ENCODE measurements at regions not wholly inside any gene's neighbourhood (a gene's known extent, or its start where the extent isn't known, plus 50 kb on each side); places are given as distances from the start of the nearest gene placed in this dataset.

- CTCF ChIA-PET: no interaction called here
- BruUV-seq (replicated peaks): no TSS peak
- no peak overlapping the region for H3K27ac ChIP-seq (ENCODE audit: low read depth, low read length, poor library complexity, severe bottlenecking)
Measured at GRCh38 chr5:72034770-72035169, 72.5 kb upstream of the MAP1B start.

GRCh38 chr5:72035831-72036230 lies 71.4 kb upstream of the MAP1B start:
- intact Hi-C loops (cut with micrococcal nuclease; ENCODE audit: unreplicated experiment): no loop called here
- ChIA-PET POLR2A (ENCODE audit: low non-redundant PET) (no interaction called here), CTCF (no interaction called here)
- DNase-seq (ENCODE audit: low spot score): no peak
- H3K9me3 ChIP-seq (ENCODE audit: low read depth, low read length, poor library complexity, severe bottlenecking): no peaks in the 10 kb centered on the region
- peaks cover 33% of the 10 kb centered on the region for H3K27me3 ChIP-seq (replicated peaks; ENCODE audit: insufficient read depth, low read depth, low read length, poor library complexity)
- no peak overlapping the region for H3K4me3 ChIP-seq (ENCODE audit: low read depth, low read length, poor library complexity, severe bottlenecking)
- no TSS peak for BruUV-seq (replicated peaks)
- TF ChIP-seq CTCF (conservative IDR thresholded peaks at IDR 0.05; ENCODE audit: low read depth, low read length) (no peak), EZH2 (IDR thresholded peaks at IDR 0.05; ENCODE audit: borderline replicate concordance, low read depth, low read length, poor library complexity, severe bottlenecking) (no peak)
- no peaks in the 10 kb centered on the region for H3K4me1 ChIP-seq (ENCODE audit: insufficient read depth, low read length, poor library complexity, severe bottlenecking)
- H3K27ac ChIP-seq (ENCODE audit: low read depth, low read length, poor library complexity, severe bottlenecking): no peak overlapping the region
- H3K36me3 ChIP-seq (ENCODE audit: insufficient read depth, low read length, poor library complexity, severe bottlenecking): no peaks in the 10 kb centered on the region

More at GRCh38 chr5:72034770-72035169, 72.5 kb upstream of the MAP1B start:
- Histone ChIP-seq H3K9me3 (ENCODE audit: low read depth, low read length, poor library complexity, severe bottlenecking) (no peaks in the 10 kb centered on the region), H3K27me3 (replicated peaks; ENCODE audit: insufficient read depth, low read depth, low read length, poor library complexity) (peaks cover 23% of the 10 kb centered on the region), H3K4me1 (ENCODE audit: insufficient read depth, low read length, poor library complexity, severe bottlenecking) (no peaks in the 10 kb centered on the region), H3K4me3 (ENCODE audit: low read depth, low read length, poor library complexity, severe bottlenecking) (no peak overlapping the region), H3K36me3 (ENCODE audit: insufficient read depth, low read length, poor library complexity, severe bottlenecking) (no peaks in the 10 kb centered on the region)
- intact Hi-C loops (cut with micrococcal nuclease; ENCODE audit: unreplicated experiment): no loop called here
- POLR2A ChIA-PET (ENCODE audit: low non-redundant PET): no interaction called here
- DNase-seq (ENCODE audit: low spot score): no peak
- no peak for TF ChIP-seq CTCF (conservative IDR thresholded peaks at IDR 0.05; ENCODE audit: low read depth, low read length)
- no peak for TF ChIP-seq EZH2 (IDR thresholded peaks at IDR 0.05; ENCODE audit: borderline replicate concordance, low read depth, low read length, poor library complexity, severe bottlenecking)

- no peak overlapping the region for H3K27ac ChIP-seq (ENCODE audit: low read depth, low read length, poor library complexity, severe bottlenecking)
- no peak overlapping the region for H3K4me3 ChIP-seq (ENCODE audit: low read depth, low read length, poor library complexity, severe bottlenecking)
- no peaks in the 10 kb centered on the region for H3K9me3 ChIP-seq (ENCODE audit: low read depth, low read length, poor library complexity, severe bottlenecking)
- no peak for DNase-seq (ENCODE audit: low spot score)
- H3K4me1 ChIP-seq (ENCODE audit: insufficient read depth, low read length, poor library complexity, severe bottlenecking): no peaks in the 10 kb centered on the region
- TF ChIP-seq CTCF (conservative IDR thresholded peaks at IDR 0.05; ENCODE audit: low read depth, low read length): no peak
- no peak for TF ChIP-seq EZH2 (IDR thresholded peaks at IDR 0.05; ENCODE audit: borderline replicate concordance, low read depth, low read length, poor library complexity, severe bottlenecking)
- POLR2A ChIA-PET (ENCODE audit: low non-redundant PET): no interaction called here
- CTCF ChIA-PET: no interaction called here
- H3K27me3 ChIP-seq (replicated peaks; ENCODE audit: insufficient read depth, low read depth, low read length, poor library complexity): peaks cover 34% of the 10 kb centered on the region
- intact Hi-C loops (cut with micrococcal nuclease; ENCODE audit: unreplicated experiment): no loop called here
- H3K36me3 ChIP-seq (ENCODE audit: insufficient read depth, low read length, poor library complexity, severe bottlenecking): no peaks in the 10 kb centered on the region
- no TSS peak for BruUV-seq (replicated peaks)
Measured at GRCh38 chr5:72036951-72037350, 70.3 kb upstream of the MAP1B start.
